Smooth muscle cell (in vitro differentiated cells): ENCODE measurements at regions not wholly inside any gene's neighbourhood (a gene's known extent, or its start where the extent isn't known, plus 50 kb on each side); places are given as distances from the start of the nearest gene placed in this dataset.

Experiments
- DNase-seq: peaks from one replicate; lab custom pipeline; 2025; ENCODE audit not compliant: unreplicated experiment; lab: John Stamatoyannopoulos, UW
- H2AFZ ChIP-seq: fragments of 200-600 bp; sonication (generic); 2 replicates; pipeline ENCODE4 v1.6.0; 2016; ENCODE audit warnings: antibody characterized with exemption, low read depth, mild to moderate bottlenecking
- H3F3A ChIP-seq: fragments of 200-600 bp; sonication (generic); 2 replicates; pipeline ENCODE4 v1.6.0; 2017; ENCODE audit warnings: antibody characterized with exemption, low read depth
- H3K27ac ChIP-seq: fragments of 200-600 bp; sonication (generic); 2 replicates; pipeline ENCODE4 v1.5.1; 2016; ENCODE audit warnings: low read depth, mild to moderate bottlenecking
- H3K27me3 ChIP-seq: fragments of 200-600 bp; sonication (generic); 2 replicates; pipeline ENCODE4 v1.6.1; 2016; ENCODE audit warnings: low read depth, mild to moderate bottlenecking
- H3K36me3 ChIP-seq: fragments of 200-600 bp; sonication (generic); 2 replicates; pipeline ENCODE4 v1.5.1; 2016; ENCODE audit warnings: low read depth
- H3K4me1 ChIP-seq: fragments of 200-600 bp; sonication (generic); 2 replicates; pipeline ENCODE4 v1.5.1; 2016; ENCODE audit warnings: low read depth
- H3K4me2 ChIP-seq: fragments of 200-600 bp; sonication (generic); 2 replicates; pipeline ENCODE4 v1.6.0; 2016; ENCODE audit warnings: mild to moderate bottlenecking
- H3K4me3 ChIP-seq: fragments of 200-600 bp; sonication (generic); 2 replicates; pipeline ENCODE4 v1.5.1; 2016; ENCODE audit warnings: mild to moderate bottlenecking
- H3K79me2 ChIP-seq: fragments of 200-600 bp; sonication (generic); 2 replicates; pipeline ENCODE4 v1.6.0; 2016; ENCODE audit warnings: low read depth, mild to moderate bottlenecking
- H3K9ac ChIP-seq: fragments of 200-600 bp; sonication (generic); 2 replicates; pipeline ENCODE4 v1.6.0; 2016; ENCODE audit warnings: low read depth
- H3K9me3 ChIP-seq: fragments of 200-600 bp; sonication (generic); replicated peaks from 2 replicates; pipeline ENCODE4 v1.5.1; 2016; ENCODE audit warnings: low read depth
- H4K20me1 ChIP-seq: fragments of 200-600 bp; sonication (generic); 2 replicates; pipeline ENCODE4 v1.6.0; 2016; ENCODE audit warnings: low read depth
- CTCF ChIP-seq: fragments of 200-600 bp; sonication (generic); IDR thresholded peaks from 2 replicates; pipeline ENCODE4 v1.5.1; 2017; ENCODE audit warnings: borderline replicate concordance, mild to moderate bottlenecking, antibody characterized with exemption; ENCODE audit not compliant: insufficient read depth, poor library complexity, severe bottlenecking
- WGBS: methylation state at CpG from one replicate; pipeline ENCODE4 v1.1.7; 2016; ENCODE audit warnings: low lambda C conversion rate; 5-methylcytosine and 5-hydroxymethylcytosine counted together

DNA sequence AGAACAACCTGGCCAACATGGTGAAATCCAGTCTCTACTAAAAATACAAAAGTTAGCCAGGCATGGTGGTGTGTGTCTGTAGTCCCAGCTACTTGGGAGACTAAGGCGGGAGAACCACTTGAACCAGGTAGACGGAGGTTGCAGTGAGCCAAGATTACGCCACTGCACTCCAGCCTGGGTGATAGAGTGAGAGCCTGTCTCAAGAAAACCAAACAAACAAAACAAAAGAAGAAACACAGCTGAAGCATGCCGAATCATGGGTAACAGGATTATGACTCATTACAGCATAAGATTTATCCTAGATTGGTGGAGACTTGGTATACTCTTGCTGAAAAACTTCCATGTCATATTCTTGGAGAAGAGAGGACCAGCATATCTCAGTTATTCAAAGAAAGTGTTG, 236.7 kb upstream of the CCNH start:
- Histone ChIP-seq H3K9ac (no peak overlapping the region), H2AFZ (no peak overlapping the region), H3K9me3 (no peaks in the 10 kb centered on the region), H3K79me2 (no peaks in the 10 kb centered on the region), H3K4me3 (no peak overlapping the region), H3K36me3 (no peaks in the 10 kb centered on the region), H4K20me1 (no peaks in the 10 kb centered on the region), H3K27ac (peak overlapping the region; percentile 75), H3K4me2 (peak overlapping the region; percentile 26), H3K27me3 (no peaks in the 10 kb centered on the region), H3F3A (no peaks in the 10 kb centered on the region), H3K4me1 (no peaks in the 10 kb centered on the region)
- 73% methylated on average over 4 of the region's 4 CpGs for WGBS
- TF ChIP-seq CTCF: no peak
- DNase-seq: no peak

- Histone ChIP-seq H3F3A (no peaks in the 10 kb centered on the region), H4K20me1 (no peaks in the 10 kb centered on the region), H3K4me1 (no peaks in the 10 kb centered on the region), H3K9ac (no peak overlapping the region), H3K27me3 (no peaks in the 10 kb centered on the region), H3K79me2 (no peaks in the 10 kb centered on the region), H3K9me3 (no peaks in the 10 kb centered on the region), H3K4me3 (no peak overlapping the region), H3K4me2 (no peak overlapping the region), H3K36me3 (no peaks in the 10 kb centered on the region), H3K27ac (no peak overlapping the region), H2AFZ (peak overlapping the region; percentile 63)
- TF ChIP-seq CTCF: no peak
- no peak for DNase-seq
- WGBS: 58% methylated on average over 3 of the region's 3 CpGs
Measured at GRCh38 chr5:87645224-87645623, 232.5 kb upstream of the CCNH start.

- Histone ChIP-seq H3K9me3 (no peaks in the 10 kb centered on the region), H3K27me3 (no peaks in the 10 kb centered on the region), H3K4me3 (no peak overlapping the region), H3K4me1 (no peaks in the 10 kb centered on the region), H4K20me1 (no peaks in the 10 kb centered on the region), H3K4me2 (no peak overlapping the region), H2AFZ (no peak overlapping the region), H3K27ac (no peak overlapping the region), H3K9ac (no peak overlapping the region), H3K79me2 (no peaks in the 10 kb centered on the region), H3K36me3 (no peaks in the 10 kb centered on the region), H3F3A (no peaks in the 10 kb centered on the region)
- TF ChIP-seq CTCF: no peak
- no peak for DNase-seq
Measured at GRCh38 chr5:87640902-87641301, 228.2 kb upstream of the CCNH start.

DNA sequence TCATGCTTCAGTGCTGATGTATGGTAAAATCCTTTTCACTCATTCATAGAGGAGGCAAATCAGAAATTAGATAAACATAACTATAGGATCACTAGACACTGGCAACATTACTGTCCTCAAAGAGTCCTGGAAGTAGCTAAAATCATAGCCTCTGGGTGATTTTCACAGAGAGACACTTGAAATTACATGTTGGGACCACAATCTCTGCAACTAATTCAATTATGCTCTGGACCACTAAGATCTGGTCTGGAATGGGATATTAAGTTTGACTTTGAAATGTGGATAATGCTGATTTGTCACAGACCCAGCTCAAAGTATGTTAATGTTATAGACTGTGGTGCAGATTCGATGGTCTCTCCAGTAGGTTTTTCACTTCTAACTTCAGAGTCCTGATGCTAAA, 214.6 kb upstream of the CCNH start:
- WGBS: 82% methylated on average over 1 of the region's 1 CpG
- no peaks in the 10 kb centered on the region for H3K36me3 ChIP-seq

More for the DNA sequence above, 214.6 kb upstream of the CCNH start:
- Histone ChIP-seq H3K79me2 (no peaks in the 10 kb centered on the region), H3K4me1 (no peaks in the 10 kb centered on the region), H3K9me3 (no peaks in the 10 kb centered on the region), H3K27ac (no peak overlapping the region), H3K9ac (no peak overlapping the region), H2AFZ (no peak overlapping the region), H3K27me3 (no peaks in the 10 kb centered on the region), H4K20me1 (no peaks in the 10 kb centered on the region), H3K4me2 (no peak overlapping the region), H3F3A (no peaks in the 10 kb centered on the region), H3K4me3 (no peak overlapping the region)
- DNase-seq: no peak
- TF ChIP-seq CTCF: no peak
